ENCODE measurements at regions not wholly inside any gene's neighbourhood (a gene's known extent, or its start where the extent isn't known, plus 50 kb on each side); places are given as distances from the start of the nearest gene placed in this dataset.

GRCh38 chr3:177490626-177491025 lies 293.3 kb upstream of the TBL1XR1 start:
- no peak for TF ChIP-seq CTCF (IDR thresholded peaks at IDR 0.05; ENCODE audit: low read depth, low read length)
- H3K4me3 ChIP-seq = no peak overlapping the region
- no peak for DNase-seq (ENCODE audit: low read depth in 1 of 2, low spot score in 1 of 2)
- H3K36me3 ChIP-seq = no peaks in the 10 kb centered on the region
- H3K27me3 ChIP-seq = no peaks in the 10 kb centered on the region
- H3K4me1 ChIP-seq (ENCODE audit: low read depth) = no peaks in the 10 kb centered on the region
- no peaks in the 10 kb centered on the region for H3K9me3 ChIP-seq (ENCODE audit: low read depth)
- no peak overlapping the region for H3K27ac ChIP-seq

- no peaks in the 10 kb centered on the region for H3K36me3 ChIP-seq
- H3K4me3 ChIP-seq = no peak overlapping the region
- no peaks in the 10 kb centered on the region for H3K9me3 ChIP-seq (ENCODE audit: low read depth)
- no peak overlapping the region for H3K27ac ChIP-seq
- no peak for TF ChIP-seq CTCF (IDR thresholded peaks at IDR 0.05; ENCODE audit: low read depth, low read length)
- peak in 1 of 2 donors; percentile 74 for DNase-seq (ENCODE audit: low read depth in 1 of 2, low spot score in 1 of 2)
- no peaks in the 10 kb centered on the region for H3K27me3 ChIP-seq
- H3K4me1 ChIP-seq (ENCODE audit: low read depth) = no peaks in the 10 kb centered on the region
Measured at GRCh38 chr3:177491296-177492032, 294.2 kb upstream of the TBL1XR1 start.

GRCh38 chr3:177493091-177493490 lies 295.8 kb upstream of the TBL1XR1 start:
- no peak for DNase-seq (ENCODE audit: low read depth in 1 of 2, low spot score in 1 of 2)
- no peaks in the 10 kb centered on the region for H3K27me3 ChIP-seq
- no peaks in the 10 kb centered on the region for H3K4me1 ChIP-seq (ENCODE audit: low read depth)
- no peak overlapping the region for H3K27ac ChIP-seq
- TF ChIP-seq CTCF (IDR thresholded peaks at IDR 0.05; ENCODE audit: low read depth, low read length) = no peak
- H3K9me3 ChIP-seq (ENCODE audit: low read depth) = no peaks in the 10 kb centered on the region
- H3K36me3 ChIP-seq = no peaks in the 10 kb centered on the region
- H3K4me3 ChIP-seq = no peak overlapping the region

GRCh38 chr3:177494216-177494615 lies 296.9 kb upstream of the TBL1XR1 start:
- no peak for TF ChIP-seq CTCF (IDR thresholded peaks at IDR 0.05; ENCODE audit: low read depth, low read length)
- Histone ChIP-seq H3K4me1 (ENCODE audit: low read depth) (no peaks in the 10 kb centered on the region), H3K9me3 (ENCODE audit: low read depth) (no peaks in the 10 kb centered on the region), H3K36me3 (no peaks in the 10 kb centered on the region), H3K27me3 (no peaks in the 10 kb centered on the region), H3K4me3 (no peak overlapping the region), H3K27ac (no peak overlapping the region)
- DNase-seq (ENCODE audit: low read depth in 1 of 2, low spot score in 1 of 2) = no peak

- Histone ChIP-seq H3K27ac (no peak overlapping the region), H3K36me3 (no peaks in the 10 kb centered on the region), H3K4me1 (ENCODE audit: low read depth) (no peaks in the 10 kb centered on the region), H3K27me3 (no peaks in the 10 kb centered on the region), H3K4me3 (no peak overlapping the region), H3K9me3 (ENCODE audit: low read depth) (no peaks in the 10 kb centered on the region)
- DNase-seq (ENCODE audit: low read depth in 1 of 2, low spot score in 1 of 2) = no peak
- TF ChIP-seq CTCF (IDR thresholded peaks at IDR 0.05; ENCODE audit: low read depth, low read length) = no peak
Measured at GRCh38 chr3:177495566-177495965, 298.3 kb upstream of the TBL1XR1 start.
